ENCODE measurements at regions not wholly inside any gene's neighbourhood (a gene's known extent, or its start where the extent isn't known, plus 50 kb on each side); places are given as distances from the start of the nearest gene placed in this dataset.

- DNase-seq (no peak), ATAC-seq (no peak)
- WGBS (ENCODE audit: insufficient coverage, low coverage, low lambda C conversion rate, missing lambda C conversion rate), result 69% methylated on average over 5 of the region's 15 CpGs
- no peaks in the 10 kb centered on the region for H3K4me1 ChIP-seq
- TF ChIP-seq, protein P1, sequence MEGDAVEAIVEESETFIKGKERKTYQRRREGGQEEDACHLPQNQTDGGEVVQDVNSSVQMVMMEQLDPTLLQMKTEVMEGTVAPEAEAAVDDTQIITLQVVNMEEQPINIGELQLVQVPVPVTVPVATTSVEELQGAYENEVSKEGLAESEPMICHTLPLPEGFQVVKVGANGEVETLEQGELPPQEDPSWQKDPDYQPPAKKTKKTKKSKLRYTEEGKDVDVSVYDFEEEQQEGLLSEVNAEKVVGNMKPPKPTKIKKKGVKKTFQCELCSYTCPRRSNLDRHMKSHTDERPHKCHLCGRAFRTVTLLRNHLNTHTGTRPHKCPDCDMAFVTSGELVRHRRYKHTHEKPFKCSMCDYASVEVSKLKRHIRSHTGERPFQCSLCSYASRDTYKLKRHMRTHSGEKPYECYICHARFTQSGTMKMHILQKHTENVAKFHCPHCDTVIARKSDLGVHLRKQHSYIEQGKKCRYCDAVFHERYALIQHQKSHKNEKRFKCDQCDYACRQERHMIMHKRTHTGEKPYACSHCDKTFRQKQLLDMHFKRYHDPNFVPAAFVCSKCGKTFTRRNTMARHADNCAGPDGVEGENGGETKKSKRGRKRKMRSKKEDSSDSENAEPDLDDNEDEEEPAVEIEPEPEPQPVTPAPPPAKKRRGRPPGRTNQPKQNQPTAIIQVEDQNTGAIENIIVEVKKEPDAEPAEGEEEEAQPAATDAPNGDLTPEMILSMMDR (IDR thresholded peaks at IDR 0.05), result no peak
- TF ChIP-seq POLR2A (IDR thresholded peaks at IDR 0.05), result no peak
- no peaks in the 10 kb centered on the region for H3K9me3 ChIP-seq
- H3K27me3 ChIP-seq, result no peaks in the 10 kb centered on the region
- no peaks in the 10 kb centered on the region for H3K36me3 ChIP-seq
- no peak overlapping the region for H3K27ac ChIP-seq
- intact Hi-C loops (cut with DNase I), result no loop called here
- no peak overlapping the region for H3K4me3 ChIP-seq
Measured at GRCh38 chr11:70715166-70715951, 317.0 kb downstream of the CTTN start.

GRCh38 chr11:70716216-70716615 is 317.9 kb downstream of the CTTN start:
- intact Hi-C loops (cut with DNase I), result no loop called here
- Histone ChIP-seq H3K9me3 (no peaks in the 10 kb centered on the region), H3K36me3 (no peaks in the 10 kb centered on the region), H3K4me1 (no peaks in the 10 kb centered on the region), H3K27ac (no peak overlapping the region), H3K27me3 (no peaks in the 10 kb centered on the region), H3K4me3 (no peak overlapping the region)
- ATAC-seq, result no peak
- DNase-seq, result no peak
- 92% methylated on average over 11 of the region's 11 CpGs for WGBS (ENCODE audit: insufficient coverage, low coverage, low lambda C conversion rate, missing lambda C conversion rate)
- no peak for TF ChIP-seq POLR2A (IDR thresholded peaks at IDR 0.05)
- TF ChIP-seq, protein P1 (IDR thresholded peaks at IDR 0.05), result no peak

DNA sequence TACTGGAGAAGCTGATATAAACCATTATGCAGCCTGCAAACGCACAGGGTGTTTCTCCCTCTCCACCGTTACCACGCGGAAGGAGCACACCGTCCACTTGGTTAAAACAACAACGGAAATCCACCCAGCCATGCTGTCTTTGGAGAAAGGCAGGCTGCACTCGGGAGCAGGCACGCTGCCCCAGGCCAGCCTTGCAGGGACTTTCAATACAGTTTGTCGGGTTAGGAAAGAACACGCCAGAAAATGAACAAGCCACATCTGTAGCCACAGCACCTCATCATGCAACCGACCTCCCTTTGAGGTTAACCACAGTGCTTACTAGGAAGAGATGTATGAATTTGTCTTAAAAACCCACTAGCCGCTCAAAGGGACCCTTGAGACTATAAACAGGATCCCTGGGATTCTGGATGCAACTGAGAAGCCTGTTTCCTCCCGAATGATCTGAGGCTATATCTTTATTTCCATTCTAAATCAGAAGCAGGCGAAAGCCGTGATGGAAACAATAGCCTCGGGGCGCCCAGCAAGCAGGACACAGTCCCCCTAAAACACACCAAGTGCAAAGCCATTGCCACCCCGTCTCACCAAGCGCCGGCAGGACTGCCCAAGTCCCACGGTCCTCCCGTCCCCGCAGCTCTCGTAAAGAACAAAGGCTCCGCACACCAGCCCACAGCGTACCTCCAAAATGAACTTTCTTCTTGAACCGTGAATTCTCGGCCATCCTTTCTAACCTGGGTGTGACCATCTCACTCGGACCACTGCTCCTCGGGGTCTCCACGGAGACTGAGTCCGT is 318.9 kb downstream of the CTTN start:
- ATAC-seq (no peak), DNase-seq (no peak)
- 85% methylated on average over 16 of the region's 32 CpGs for WGBS (ENCODE audit: insufficient coverage, low coverage, low lambda C conversion rate, missing lambda C conversion rate)
- intact Hi-C loops (cut with DNase I), result no loop called here
- no peaks in the 10 kb centered on the region for H3K27me3 ChIP-seq
- no peaks in the 10 kb centered on the region for H3K36me3 ChIP-seq
- no peak overlapping the region for H3K4me3 ChIP-seq
- H3K9me3 ChIP-seq, result no peaks in the 10 kb centered on the region
- no peaks in the 10 kb centered on the region for H3K4me1 ChIP-seq
- no peak overlapping the region for H3K27ac ChIP-seq
- TF ChIP-seq, protein P1 (IDR thresholded peaks at IDR 0.05), result no peak
- TF ChIP-seq POLR2A (IDR thresholded peaks at IDR 0.05), result no peak

- ATAC-seq (no peak), DNase-seq (no peak)
- H3K9me3 ChIP-seq, result no peaks in the 10 kb centered on the region
- TF ChIP-seq POLR2A (IDR thresholded peaks at IDR 0.05), result no peak
- TF ChIP-seq, protein P1 (IDR thresholded peaks at IDR 0.05), result no peak
- H3K27ac ChIP-seq, result no peak overlapping the region
- H3K4me3 ChIP-seq, result no peak overlapping the region
- H3K36me3 ChIP-seq, result no peaks in the 10 kb centered on the region
- no peaks in the 10 kb centered on the region for H3K4me1 ChIP-seq
- WGBS (ENCODE audit: insufficient coverage, low coverage, low lambda C conversion rate, missing lambda C conversion rate), result 63% methylated on average over 7 of the region's 21 CpGs
- H3K27me3 ChIP-seq, result no peaks in the 10 kb centered on the region
- intact Hi-C loops (cut with DNase I), result no loop called here
Measured at GRCh38 chr11:70717936-70718595, 319.7 kb downstream of the CTTN start.
